ENCODE measurements at regions not wholly inside any gene's neighbourhood (a gene's known extent, or its start where the extent isn't known, plus 50 kb on each side); places are given as distances from the start of the nearest gene placed in this dataset.

DNA sequence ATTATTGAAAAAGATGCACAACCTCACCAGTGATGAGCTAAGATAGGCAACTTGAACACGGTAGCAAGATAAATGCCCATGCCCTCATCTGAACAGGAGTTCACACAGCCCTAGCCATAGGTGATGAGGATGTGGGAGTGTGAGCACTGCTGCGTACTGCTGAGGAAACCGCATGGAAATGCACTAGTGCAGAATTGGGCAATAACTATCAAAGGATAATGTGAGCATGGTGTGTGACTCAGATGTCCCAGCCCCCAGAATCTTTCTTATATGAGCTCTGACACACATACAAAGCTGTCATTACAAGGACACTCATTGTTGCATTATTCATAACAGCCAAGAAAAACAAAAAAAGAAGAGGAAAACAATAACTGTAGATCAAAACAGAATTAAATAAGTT is 521.2 kb downstream of the IRX1 start:
- CTCF ChIA-PET = no interaction called here
- no peak for DNase-seq (ENCODE audit: extremely low spot score)
- POLR2A ChIA-PET = no interaction called here
- TF ChIP-seq HDGF (IDR thresholded peaks at IDR 0.05; ENCODE audit: borderline replicate concordance) = no peak
- TF ChIP-seq NFRKB (IDR thresholded peaks at IDR 0.05) = no peak
- TF ChIP-seq CTBP1 (IDR thresholded peaks at IDR 0.05; ENCODE audit: borderline replicate concordance) = no peak
- no peak for TF ChIP-seq BHLHE40 (IDR thresholded peaks at IDR 0.05; ENCODE audit: borderline replicate concordance)
- TF ChIP-seq TARDBP (IDR thresholded peaks at IDR 0.05) = no peak
- no peak for TF ChIP-seq FOXM1 (IDR thresholded peaks at IDR 0.05; ENCODE audit: borderline replicate concordance)
- TF ChIP-seq FOXK2 (IDR thresholded peaks at IDR 0.05) = no peak
- TF ChIP-seq SP1 (IDR thresholded peaks at IDR 0.05) = no peak
- TF ChIP-seq LEF1 (IDR thresholded peaks at IDR 0.05; ENCODE audit: borderline replicate concordance) = no peak
- no peak for TF ChIP-seq ARNT (IDR thresholded peaks at IDR 0.05)
- no peak for TF ChIP-seq SUZ12 (IDR thresholded peaks at IDR 0.05)
- no peak for TF ChIP-seq L3MBTL2 (conservative IDR thresholded peaks at IDR 0.05)
- TF ChIP-seq, protein P1, sequence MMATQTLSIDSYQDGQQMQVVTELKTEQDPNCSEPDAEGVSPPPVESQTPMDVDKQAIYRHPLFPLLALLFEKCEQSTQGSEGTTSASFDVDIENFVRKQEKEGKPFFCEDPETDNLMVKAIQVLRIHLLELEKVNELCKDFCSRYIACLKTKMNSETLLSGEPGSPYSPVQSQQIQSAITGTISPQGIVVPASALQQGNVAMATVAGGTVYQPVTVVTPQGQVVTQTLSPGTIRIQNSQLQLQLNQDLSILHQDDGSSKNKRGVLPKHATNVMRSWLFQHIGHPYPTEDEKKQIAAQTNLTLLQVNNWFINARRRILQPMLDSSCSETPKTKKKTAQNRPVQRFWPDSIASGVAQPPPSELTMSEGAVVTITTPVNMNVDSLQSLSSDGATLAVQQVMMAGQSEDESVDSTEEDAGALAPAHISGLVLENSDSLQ (IDR thresholded peaks at IDR 0.05) = no peak
- TF ChIP-seq ZNF384 (IDR thresholded peaks at IDR 0.05) = no peak
- no peak for TF ChIP-seq FOXA1 (IDR thresholded peaks at IDR 0.05)
- TF ChIP-seq ELF4 (IDR thresholded peaks at IDR 0.05) = no peak

DNA sequence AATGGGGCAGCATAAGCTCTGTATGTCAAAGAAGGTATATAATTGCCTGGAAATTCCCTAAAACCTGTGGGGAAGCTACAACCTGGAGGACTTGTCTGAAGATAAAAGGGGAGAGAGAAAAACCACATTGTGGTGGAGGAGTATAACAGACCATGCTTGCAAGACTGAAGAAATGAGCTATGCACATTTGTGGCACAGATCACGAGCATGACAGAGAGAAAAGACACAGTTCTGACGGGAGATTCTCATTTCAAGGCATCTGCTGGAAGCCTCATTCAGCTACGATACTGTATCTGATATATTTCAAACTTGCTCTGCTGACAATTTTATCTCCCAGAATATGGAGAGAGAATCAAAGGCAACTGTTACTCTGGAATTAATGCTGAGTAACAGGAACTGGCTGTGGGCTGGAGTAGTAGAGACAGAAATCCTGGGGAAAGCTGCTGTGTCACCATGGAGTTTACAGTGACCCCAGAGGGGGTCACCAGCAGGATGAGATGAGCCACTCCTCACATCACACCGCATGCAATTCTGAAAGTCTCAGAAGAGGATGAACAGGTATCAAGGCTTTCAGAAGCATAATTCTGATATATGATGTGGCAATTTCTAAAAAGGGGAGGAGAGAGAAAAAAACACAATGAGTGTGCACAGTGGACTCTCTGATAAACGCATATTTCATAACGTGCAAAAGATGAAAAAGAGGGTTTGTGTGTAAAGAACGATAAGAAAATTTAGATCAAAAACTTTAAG is 528.8 kb downstream of the IRX1 start:
- TF ChIP-seq ZNF384 (IDR thresholded peaks at IDR 0.05) = no peak
- TF ChIP-seq NFRKB (IDR thresholded peaks at IDR 0.05) = no peak
- TF ChIP-seq L3MBTL2 (conservative IDR thresholded peaks at IDR 0.05) = no peak
- TF ChIP-seq TARDBP (IDR thresholded peaks at IDR 0.05) = no peak
- TF ChIP-seq FOXM1 (IDR thresholded peaks at IDR 0.05; ENCODE audit: borderline replicate concordance) = no peak
- no peak for TF ChIP-seq CTBP1 (IDR thresholded peaks at IDR 0.05; ENCODE audit: borderline replicate concordance)
- no peak for TF ChIP-seq SP1 (IDR thresholded peaks at IDR 0.05)
- no peak for TF ChIP-seq ARNT (IDR thresholded peaks at IDR 0.05)
- no peak for TF ChIP-seq LEF1 (IDR thresholded peaks at IDR 0.05; ENCODE audit: borderline replicate concordance)
- no peak for TF ChIP-seq FOXK2 (IDR thresholded peaks at IDR 0.05)
- no peak for TF ChIP-seq BHLHE40 (IDR thresholded peaks at IDR 0.05; ENCODE audit: borderline replicate concordance)
- no peak for TF ChIP-seq HDGF (IDR thresholded peaks at IDR 0.05; ENCODE audit: borderline replicate concordance)
- TF ChIP-seq, protein P1 (IDR thresholded peaks at IDR 0.05) = no peak
- no peak for TF ChIP-seq ELF4 (IDR thresholded peaks at IDR 0.05)
- no peak for TF ChIP-seq SUZ12 (IDR thresholded peaks at IDR 0.05)
- TF ChIP-seq FOXA1 (IDR thresholded peaks at IDR 0.05) = no peak
- ChIA-PET POLR2A (no interaction called here), CTCF (no interaction called here)
- no peak for DNase-seq (ENCODE audit: extremely low spot score)

DNA sequence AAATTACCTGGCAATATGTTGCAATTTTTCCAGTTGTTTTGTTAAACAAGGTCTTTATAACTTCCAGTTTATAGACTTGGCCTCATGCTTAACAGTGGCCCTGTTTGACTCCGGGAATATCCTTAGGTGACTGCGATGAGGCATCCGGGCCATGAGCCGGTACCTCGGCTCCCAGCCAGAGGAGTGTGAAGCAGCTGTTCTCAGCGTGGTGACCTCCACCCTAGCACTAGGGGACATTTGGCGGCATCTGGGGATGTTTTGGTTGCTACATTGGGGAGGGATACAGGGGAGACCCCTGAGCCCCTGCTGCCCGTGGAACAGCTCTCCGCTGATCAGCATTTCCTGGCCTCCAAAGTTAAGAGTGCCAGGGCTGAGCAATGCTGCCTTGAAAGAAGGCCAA is 533.4 kb downstream of the IRX1 start:
- no peak for DNase-seq (ENCODE audit: extremely low spot score)
- POLR2A ChIA-PET = no interaction called here
- CTCF ChIA-PET = no interaction called here
- TF ChIP-seq SP1 (IDR thresholded peaks at IDR 0.05) (no peak), SUZ12 (IDR thresholded peaks at IDR 0.05) (no peak), BHLHE40 (IDR thresholded peaks at IDR 0.05; ENCODE audit: borderline replicate concordance) (no peak), FOXA1 (IDR thresholded peaks at IDR 0.05) (no peak)

DNA sequence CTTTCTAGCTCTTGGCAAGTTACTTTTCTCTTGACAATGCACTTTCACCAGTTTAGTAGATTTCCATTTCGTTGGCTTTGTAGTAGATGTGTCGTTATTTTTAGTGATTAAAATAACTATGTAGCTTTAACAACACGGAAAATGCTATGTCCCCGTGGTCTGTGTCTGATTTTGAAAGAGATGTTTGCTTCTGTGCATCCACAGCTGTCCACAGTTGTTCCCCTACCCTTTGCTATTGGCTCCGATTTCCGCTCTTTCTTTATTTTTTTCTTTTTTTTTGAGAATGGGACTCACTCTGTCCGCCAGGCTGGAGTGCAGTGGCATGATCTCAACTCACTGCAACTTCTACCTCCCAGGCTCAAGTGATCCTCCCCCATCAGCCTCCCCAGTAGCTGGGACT is 533.9 kb downstream of the IRX1 start:
- TF ChIP-seq TARDBP (IDR thresholded peaks at IDR 0.05) (no peak), FOXK2 (IDR thresholded peaks at IDR 0.05) (no peak), NFRKB (IDR thresholded peaks at IDR 0.05) (no peak), SP1 (IDR thresholded peaks at IDR 0.05) (no peak), CTBP1 (IDR thresholded peaks at IDR 0.05; ENCODE audit: borderline replicate concordance) (no peak), FOXM1 (IDR thresholded peaks at IDR 0.05; ENCODE audit: borderline replicate concordance) (no peak)
- POLR2A ChIA-PET = no interaction called here
- CTCF ChIA-PET = no interaction called here
- DNase-seq (ENCODE audit: extremely low spot score) = no peak

DNA sequence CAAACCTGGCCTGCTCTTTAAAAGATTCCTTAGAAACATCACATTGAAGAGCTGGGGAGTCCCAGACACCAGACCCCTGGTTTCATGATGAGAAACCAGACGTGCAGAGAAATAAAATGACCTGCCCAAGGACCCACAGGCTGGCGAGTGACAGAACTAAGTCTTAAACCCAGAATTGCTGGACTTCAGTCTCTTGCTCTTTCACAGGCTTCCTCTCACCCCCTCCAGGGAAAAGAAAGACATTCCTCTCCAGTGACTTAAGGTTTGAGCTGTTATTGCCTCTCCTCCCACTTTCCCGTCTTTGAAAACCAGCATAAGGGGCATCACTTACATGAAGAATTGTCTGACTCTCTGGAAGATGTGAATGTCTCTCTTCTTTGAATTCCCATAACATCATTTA is 535.2 kb downstream of the IRX1 start:
- TF ChIP-seq FOXK2 (IDR thresholded peaks at IDR 0.05) = no peak
- no peak for TF ChIP-seq NFRKB (IDR thresholded peaks at IDR 0.05)
- TF ChIP-seq ZNF384 (IDR thresholded peaks at IDR 0.05) = no peak
- no peak for TF ChIP-seq LEF1 (IDR thresholded peaks at IDR 0.05; ENCODE audit: borderline replicate concordance)
- TF ChIP-seq CTBP1 (IDR thresholded peaks at IDR 0.05; ENCODE audit: borderline replicate concordance) = no peak
- TF ChIP-seq L3MBTL2 (conservative IDR thresholded peaks at IDR 0.05) = no peak
- no peak for TF ChIP-seq ELF4 (IDR thresholded peaks at IDR 0.05)
- no peak for TF ChIP-seq SP1 (IDR thresholded peaks at IDR 0.05)
- TF ChIP-seq, protein P1 (IDR thresholded peaks at IDR 0.05) = no peak
- TF ChIP-seq FOXA1 (IDR thresholded peaks at IDR 0.05) = no peak
- no peak for TF ChIP-seq HDGF (IDR thresholded peaks at IDR 0.05; ENCODE audit: borderline replicate concordance)
- no peak for TF ChIP-seq FOXM1 (IDR thresholded peaks at IDR 0.05; ENCODE audit: borderline replicate concordance)
- no peak for TF ChIP-seq BHLHE40 (IDR thresholded peaks at IDR 0.05; ENCODE audit: borderline replicate concordance)
- no peak for TF ChIP-seq TARDBP (IDR thresholded peaks at IDR 0.05)
- TF ChIP-seq ARNT (IDR thresholded peaks at IDR 0.05) = no peak
- TF ChIP-seq SUZ12 (IDR thresholded peaks at IDR 0.05) = no peak
- ChIA-PET POLR2A (no interaction called here), CTCF (no interaction called here)
- DNase-seq (ENCODE audit: extremely low spot score) = no peak

DNA sequence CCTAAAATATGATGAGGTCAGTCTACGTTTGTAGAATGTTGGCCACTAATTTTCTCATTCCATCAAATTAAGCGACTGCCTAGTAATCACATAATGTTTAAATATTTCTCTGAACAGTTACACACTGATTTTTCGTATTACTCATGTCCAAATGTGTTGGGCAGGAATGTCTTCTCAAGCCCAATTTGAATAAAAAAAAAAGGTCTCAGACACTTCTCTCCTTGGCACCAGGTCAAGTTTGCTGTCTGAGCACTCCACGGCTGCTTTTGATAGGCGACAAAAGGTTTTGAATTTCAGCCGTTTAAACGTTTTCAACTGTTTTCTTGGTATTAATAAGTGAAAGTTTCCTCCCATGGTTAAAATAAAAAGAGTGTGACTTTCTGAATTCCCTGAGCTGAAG is 542.1 kb downstream of the IRX1 start:
- no peak for DNase-seq (ENCODE audit: extremely low spot score)
- ChIA-PET POLR2A (no interaction called here), CTCF (no interaction called here)
- TF ChIP-seq TARDBP (IDR thresholded peaks at IDR 0.05) (no peak), FOXA1 (IDR thresholded peaks at IDR 0.05) (no peak), ELF4 (IDR thresholded peaks at IDR 0.05) (no peak), NFRKB (IDR thresholded peaks at IDR 0.05) (no peak), FOXM1 (IDR thresholded peaks at IDR 0.05; ENCODE audit: borderline replicate concordance) (no peak), ARNT (IDR thresholded peaks at IDR 0.05) (no peak), SUZ12 (IDR thresholded peaks at IDR 0.05) (no peak)
- TF ChIP-seq, protein P1 (IDR thresholded peaks at IDR 0.05) = no peak

Measured in HEK293T (cell line).